NCI-H748 treated with DMSO at 0.1 percent for 48 hours (cell line): ENCODE measurements at regions not wholly inside any gene's neighbourhood (a gene's known extent, or its start where the extent isn't known, plus 50 kb on each side); places are given as distances from the start of the nearest gene placed in this dataset.
"Not testable (repeated sequence)": the region's sequence is repeated elsewhere in the genome, so short reads cannot be mapped to it uniquely, and the experiment has no call there.

Source experiments
- DNase-seq: peaks from one replicate; lab custom pipeline; 2025; lab: John Stamatoyannopoulos, UW

GRCh38 chr2:62410926-62411456 is 95.0 kb downstream of the TMEM17 start:
- no peak for DNase-seq

- no peak for DNase-seq
These were observed 96.0 kb downstream of the TMEM17 start for GRCh38 chr2:62410015-62410453.

GRCh38 chr2:62409442-62409841 is 96.6 kb downstream of the TMEM17 start:
- DNase-seq = no peak

- no peak for DNase-seq
These were observed 97.7 kb downstream of the TMEM17 start for GRCh38 chr2:62408241-62408677.

- DNase-seq = no peak
These were observed 98.2 kb downstream of the TMEM17 start for GRCh38 chr2:62407838-62408237.

GRCh38 chr2:62407401-62407800 is 98.6 kb downstream of the TMEM17 start:
- no peak for DNase-seq

- DNase-seq = no peak
These were observed 99.4 kb downstream of the TMEM17 start for GRCh38 chr2:62406573-62407043.

- no peak for DNase-seq
These were observed 101.1 kb downstream of the TMEM17 start for GRCh38 chr2:62404913-62405312.

- no peak for DNase-seq
These were observed 103.8 kb downstream of the TMEM17 start for GRCh38 chr2:62402156-62402555.

- no peak for DNase-seq
These were observed 107.6 kb downstream of the TMEM17 start for GRCh38 chr2:62398356-62398755.

GRCh38 chr2:62396880-62397279 is 109.1 kb downstream of the TMEM17 start:
- DNase-seq = no peak

- DNase-seq = no peak
These were observed 112.7 kb downstream of the TMEM17 start for GRCh38 chr2:62393293-62393692.

- no peak for DNase-seq
These were observed 114.3 kb downstream of the TMEM17 start for GRCh38 chr2:62391696-62392095.

GRCh38 chr2:62386378-62386777 is 119.6 kb downstream of the TMEM17 start:
- not testable (repeated sequence) for DNase-seq

GRCh38 chr2:62383846-62384245 is 122.1 kb downstream of the TMEM17 start:
- no peak for DNase-seq

GRCh38 chr2:62382757-62383156 is 123.2 kb downstream of the TMEM17 start:
- DNase-seq = no peak

- DNase-seq = no peak
These were observed 123.9 kb downstream of the TMEM17 start for GRCh38 chr2:62382122-62382521.

GRCh38 chr2:62381656-62382055 is 124.3 kb downstream of the TMEM17 start:
- no peak for DNase-seq

- no peak for DNase-seq
These were observed 126.4 kb downstream of the TMEM17 start for GRCh38 chr2:62379566-62379965.

GRCh38 chr2:62375113-62375420 is 130.9 kb downstream of the TMEM17 start:
- DNase-seq = no peak

GRCh38 chr2:62374301-62375112 is 131.5 kb downstream of the TMEM17 start:
- DNase-seq = no peak

GRCh38 chr2:62372824-62373223 is 133.2 kb downstream of the TMEM17 start:
- no peak for DNase-seq

GRCh38 chr2:62370321-62371250 is 135.4 kb downstream of the TMEM17 start:
- DNase-seq = no peak
